ENCODE measurements at regions not wholly inside any gene's neighbourhood (a gene's known extent, or its start where the extent isn't known, plus 50 kb on each side); places are given as distances from the start of the nearest gene placed in this dataset.

DNA sequence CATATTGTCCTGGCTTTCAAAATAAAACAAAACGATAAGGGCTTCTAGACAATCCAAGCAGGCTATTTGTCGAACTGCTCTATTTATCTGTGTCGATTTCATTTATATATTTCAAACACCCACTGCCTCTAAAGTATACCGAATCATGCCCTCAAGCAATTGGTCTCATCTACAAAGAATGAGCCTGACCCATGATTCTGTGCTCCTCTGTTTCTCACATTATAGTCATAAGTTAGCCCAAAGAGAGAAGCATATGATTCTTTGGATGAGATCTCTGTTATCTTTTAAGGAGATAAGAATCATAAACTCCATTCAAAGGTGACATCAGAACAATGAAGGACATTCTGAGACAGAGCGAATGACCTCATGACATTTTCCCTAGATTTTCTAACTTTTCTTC lies 191.1 kb downstream of the MAP2K6 start:
- DNase-seq, result no peak

- DNase-seq, result no peak
Measured at GRCh38 chr17:69606142-69606800, 191.8 kb downstream of the MAP2K6 start.

DNA sequence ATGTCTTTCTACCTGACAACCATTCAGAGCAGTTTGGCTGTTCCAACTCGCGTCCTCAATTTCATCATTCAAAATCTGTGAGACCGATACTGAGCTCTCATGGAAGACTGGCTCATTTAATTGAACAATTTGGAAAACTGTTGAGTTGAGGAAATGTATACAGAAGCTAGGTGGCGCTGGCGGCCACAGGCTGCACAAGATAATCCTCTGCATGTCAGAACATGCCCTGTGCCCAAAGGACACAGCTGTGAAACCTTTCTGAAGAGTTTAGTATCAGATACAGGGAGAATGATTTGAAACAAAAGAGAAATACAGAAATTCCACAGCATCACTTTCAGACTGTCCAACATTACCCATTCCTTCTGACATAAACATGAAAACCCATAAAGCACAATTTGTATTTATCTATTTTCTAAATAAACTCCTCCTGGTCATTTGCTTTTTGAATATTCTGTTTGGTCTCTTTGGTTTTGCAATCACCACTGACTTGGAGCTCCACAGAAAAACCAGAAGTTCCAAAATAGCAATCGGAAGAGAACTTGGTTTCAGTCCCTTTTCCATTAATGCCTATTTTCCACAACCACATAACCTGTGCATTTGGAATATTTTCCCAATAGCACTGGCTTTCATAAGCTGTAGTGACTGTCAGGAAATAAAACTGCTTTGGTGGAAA lies 192.8 kb downstream of the MAP2K6 start:
- DNase-seq, result peak; percentile 12

- no peak for DNase-seq
Measured at GRCh38 chr17:69608141-69608540, 193.6 kb downstream of the MAP2K6 start.

- no peak for DNase-seq
Measured at GRCh38 chr17:69608808-69609472, 194.4 kb downstream of the MAP2K6 start.

GRCh38 chr17:69609473-69610305 lies 195.2 kb downstream of the MAP2K6 start:
- DNase-seq, result no peak

DNA sequence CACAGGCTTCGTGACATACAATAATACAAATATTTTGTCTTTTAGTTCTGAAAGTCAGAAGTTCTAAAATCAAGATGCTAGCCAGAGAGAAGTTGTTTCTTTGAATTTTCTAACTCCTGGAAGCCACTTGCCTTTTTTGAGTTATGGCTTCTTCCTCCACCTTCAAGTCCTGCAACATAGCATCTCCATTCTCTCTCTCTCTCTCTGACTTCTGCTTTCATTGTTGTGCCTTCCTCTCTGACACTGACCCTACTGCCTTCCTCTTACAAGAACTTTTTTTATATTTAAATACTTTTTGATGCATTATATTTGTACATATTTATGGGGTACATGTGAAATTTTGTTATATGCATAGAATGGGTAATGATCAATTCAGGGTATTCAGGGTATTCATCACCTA lies 205.9 kb downstream of the MAP2K6 start:
- DNase-seq, result no peak

DNA sequence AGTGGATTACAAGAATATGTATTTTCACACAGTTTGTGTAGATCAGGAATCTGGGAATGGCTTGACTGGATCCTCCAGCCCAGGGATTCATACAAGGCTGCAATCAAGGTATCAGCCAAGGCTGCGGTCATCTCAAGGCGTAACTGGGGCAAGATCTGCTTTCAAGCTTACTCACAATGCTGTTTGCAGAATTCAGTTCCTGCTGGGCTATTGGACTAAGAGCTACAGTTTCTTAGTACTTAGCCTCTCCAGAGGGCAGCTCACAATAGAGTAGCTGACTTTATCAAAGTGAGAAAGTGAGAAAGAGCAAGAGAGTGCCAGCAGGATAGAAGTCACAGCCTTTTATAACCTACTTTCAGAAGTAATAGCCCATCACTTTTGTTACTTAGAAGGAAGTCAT lies 211.0 kb downstream of the MAP2K6 start:
- no peak for DNase-seq

GRCh38 chr17:69630056-69630635 lies 215.6 kb downstream of the MAP2K6 start:
- DNase-seq, result no peak

- no peak for DNase-seq
Measured at GRCh38 chr17:69634844-69635243, 220.3 kb downstream of the MAP2K6 start.

- no peak for DNase-seq
Measured at GRCh38 chr17:69637446-69638156, 223.1 kb downstream of the MAP2K6 start.

- no peak for DNase-seq
Measured at GRCh38 chr17:69639096-69639495, 224.6 kb downstream of the MAP2K6 start.

DNA sequence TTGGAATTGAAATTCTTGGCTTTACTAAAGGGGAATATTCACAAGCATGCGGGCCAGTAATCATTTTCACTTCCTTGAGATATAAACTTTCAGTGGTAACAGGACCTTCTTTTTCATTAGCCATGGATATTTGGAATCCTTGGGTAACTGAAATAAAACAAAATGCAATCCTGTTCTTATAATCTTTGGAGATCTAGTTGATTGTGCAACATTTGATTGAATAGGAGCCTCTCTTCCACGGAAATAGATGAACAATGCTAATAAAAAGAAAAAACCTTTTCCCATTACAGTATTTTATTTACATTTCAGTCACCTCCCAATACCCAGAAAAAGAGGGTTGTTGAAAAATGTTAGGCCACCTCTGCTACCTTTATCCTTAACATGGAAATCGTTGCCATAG lies 225.6 kb downstream of the MAP2K6 start:
- no peak for DNase-seq

DNA sequence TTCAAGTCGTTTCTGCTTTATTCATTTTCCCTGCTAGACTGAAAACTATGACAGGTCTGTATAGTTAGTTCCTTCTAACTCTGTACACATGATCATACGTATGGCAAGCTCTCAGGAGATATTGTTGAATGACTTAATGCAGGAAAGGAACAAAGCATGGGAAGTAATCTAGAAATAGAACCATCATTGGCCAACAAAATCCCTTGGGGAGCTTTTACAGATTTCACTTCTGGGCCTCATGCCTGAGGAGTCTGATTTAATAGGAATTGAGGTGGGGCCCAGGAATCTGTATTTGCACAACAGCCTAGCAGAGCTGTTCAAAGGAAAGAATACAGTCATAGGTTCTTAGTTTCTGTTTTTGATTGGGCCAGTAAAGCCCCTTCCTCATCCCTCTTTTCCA lies 229.2 kb downstream of the MAP2K6 start:
- no peak for DNase-seq

DNA sequence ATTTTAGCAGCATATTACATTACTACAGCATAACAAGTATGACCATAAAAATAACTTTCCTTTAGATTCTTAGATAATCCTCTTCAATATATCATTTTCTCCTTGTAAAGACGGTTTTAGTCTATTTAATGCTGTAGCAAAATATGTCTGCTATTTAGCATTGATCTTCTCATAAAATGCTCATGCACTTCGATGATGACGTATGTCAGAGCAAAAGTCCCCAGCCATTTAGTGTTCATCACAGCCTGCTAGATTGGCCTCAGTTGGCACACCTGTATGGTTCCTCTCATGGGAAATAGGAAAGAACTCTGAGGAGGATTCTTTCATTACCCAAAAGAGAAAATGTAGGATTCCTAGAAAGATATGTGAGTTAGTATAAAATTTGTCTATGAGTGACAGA lies 232.2 kb downstream of the MAP2K6 start:
- no peak for DNase-seq

GRCh38 chr17:69650881-69651280 lies 236.4 kb downstream of the MAP2K6 start:
- DNase-seq, result no peak

- no peak for DNase-seq
Measured at GRCh38 chr17:69651921-69652320, 237.4 kb downstream of the MAP2K6 start.

- no peak for DNase-seq
Measured at GRCh38 chr17:69654981-69655855, 240.7 kb downstream of the MAP2K6 start.

- DNase-seq, result no peak
Measured at GRCh38 chr17:69655902-69656301, 241.4 kb downstream of the MAP2K6 start.

- DNase-seq, result no peak
Measured at GRCh38 chr17:69669441-69670178, 255.1 kb downstream of the MAP2K6 start.

GRCh38 chr17:69672924-69673323 lies 258.4 kb downstream of the MAP2K6 start:
- no peak for DNase-seq

All from KG1 (cell line).